Neural cell (in vitro differentiated cells): ENCODE measurements at regions not wholly inside any gene's neighbourhood (a gene's known extent, or its start where the extent isn't known, plus 50 kb on each side); places are given as distances from the start of the nearest gene placed in this dataset.

Experiments
- H2AFZ ChIP-seq: fragments of 200-600, 300-800 bp; sonication (generic), shearing (Covaris generic); 2 replicates; pipeline ENCODE4 v1.6.0; 2014; ENCODE audit warnings: low read depth, mild to moderate bottlenecking, antibody characterized with exemption, low read length, moderate library complexity
- H3F3A ChIP-seq: fragments of 200-600 bp; shearing (Covaris generic); 2 replicates; pipeline ENCODE4 v1.6.1; 2016; ENCODE audit warnings: mild to moderate bottlenecking, moderate library complexity, mixed read lengths, antibody characterized with exemption, low read length; ENCODE audit not compliant: insufficient read depth, poor library complexity, severe bottlenecking
- H3K27ac ChIP-seq: fragments of 200-600, 300-800 bp; sonication (generic), shearing (Covaris generic); 2 replicates; pipeline ENCODE4 v1.5.1; 2014; ENCODE audit warnings: mild to moderate bottlenecking, low read length, moderate library complexity
- H3K27me3 ChIP-seq: fragments of 300-800, 200-600 bp; sonication (generic), shearing (Covaris generic); 2 replicates; pipeline ENCODE4 v1.6.0; 2014; ENCODE audit warnings: mild to moderate bottlenecking, low read depth, low read length, moderate library complexity; ENCODE audit not compliant: insufficient read depth
- H3K36me3 ChIP-seq: fragments of 300-800, 200-600 bp; sonication (generic), shearing (Covaris generic); 2 replicates; pipeline ENCODE4 v1.5.1; 2014; ENCODE audit warnings: mild to moderate bottlenecking, antibody characterized with exemption, low read length, moderate library complexity; ENCODE audit not compliant: insufficient read depth
- H3K4me2 ChIP-seq: fragments of 300-800, 200-600 bp; sonication (generic), shearing (Covaris generic); 2 replicates; pipeline ENCODE4 v1.6.0; 2014; ENCODE audit warnings: mild to moderate bottlenecking, low read length
- H3K4me3 ChIP-seq: fragments of 300-800, 200-600 bp; sonication (generic), shearing (Covaris generic); 2 replicates; pipeline ENCODE4 v1.5.1; 2014; ENCODE audit warnings: mild to moderate bottlenecking, low read length, moderate library complexity
- H3K79me2 ChIP-seq: fragments of 200-600 bp; shearing (Covaris generic); replicated peaks from 2 replicates; pipeline ENCODE4 v1.6.0; 2014; ENCODE audit warnings: mild to moderate bottlenecking, low read length, moderate library complexity; ENCODE audit not compliant: insufficient read depth
- H3K9ac ChIP-seq: fragments of 300-800, 200-600 bp; sonication (generic), shearing (Covaris generic); 2 replicates; pipeline ENCODE4 v1.6.1; 2016; ENCODE audit warnings: mild to moderate bottlenecking, low read length, mixed read lengths
- H3K9me2 ChIP-seq: fragments of 200-600 bp; shearing (Covaris generic); 2 replicates; pipeline ENCODE4 v1.6.1; 2016; ENCODE audit warnings: mild to moderate bottlenecking, low read length, mixed read lengths; ENCODE audit not compliant: insufficient read depth
- H3K9me3 ChIP-seq: fragments of 200-600, 300-800 bp; sonication (generic), shearing (Covaris generic); 2 replicates; pipeline ENCODE4 v1.6.1; 2016; ENCODE audit warnings: mild to moderate bottlenecking, mixed run types, low read length, moderate library complexity, mixed read lengths
- H4K20me1 ChIP-seq: fragments of 200-600 bp; shearing (Covaris generic); 2 replicates; pipeline ENCODE4 v1.6.1; 2016; ENCODE audit warnings: mild to moderate bottlenecking, mixed run types; ENCODE audit not compliant: insufficient read depth
- CTCF ChIP-seq: fragments of 450-650 bp; IDR thresholded peaks from 2 replicates; pipeline ENCODE4 v1.5.1; 2014; ENCODE audit warnings: antibody characterized with exemption, mild to moderate bottlenecking, moderate library complexity; ENCODE audit not compliant: poor library complexity, severe bottlenecking
- EP300 ChIP-seq: fragments of 450-650 bp; conservative IDR thresholded peaks from 2 replicates; pipeline ENCODE4 v1.6.1; 2014; ENCODE audit warnings: antibody characterized with exemption, mild to moderate bottlenecking, moderate library complexity; ENCODE audit not compliant: poor library complexity, severe bottlenecking
- EZH2 ChIP-seq: fragments of 200-600, 300-800 bp; shearing (Covaris generic), sonication (generic); IDR thresholded peaks from 2 replicates; pipeline ENCODE4 v1.6.1; 2014; ENCODE audit warnings: antibody characterized with exemption, low read length, borderline replicate concordance, mild to moderate bottlenecking; ENCODE audit not compliant: insufficient read depth, poor library complexity, severe bottlenecking
- MXI1 ChIP-seq: fragments of 450-650 bp; conservative IDR thresholded peaks from 2 replicates; pipeline ENCODE4 v1.6.1; 2014; ENCODE audit warnings: antibody characterized with exemption, mild to moderate bottlenecking; ENCODE audit not compliant: poor library complexity, severe bottlenecking
- POLR2AphosphoS5 ChIP-seq: IDR thresholded peaks from 2 replicates; pipeline ENCODE4 v1.6.1; 2012
- RAD21 ChIP-seq: fragments of 450-650 bp; conservative IDR thresholded peaks from 2 replicates; pipeline ENCODE4 v1.6.1; 2014; ENCODE audit warnings: antibody characterized with exemption, mild to moderate bottlenecking, moderate library complexity
- REST ChIP-seq: IDR thresholded peaks from 2 replicates; pipeline ENCODE4 v1.6.1; 2012; ENCODE audit warnings: borderline replicate concordance
- SMC3 ChIP-seq: fragments of 450-650 bp; conservative IDR thresholded peaks from 2 replicates; pipeline ENCODE4 v1.6.1; 2014; ENCODE audit warnings: antibody characterized with exemption, mild to moderate bottlenecking, moderate library complexity; ENCODE audit not compliant: poor library complexity
- TAF1 ChIP-seq: IDR thresholded peaks from 2 replicates; pipeline ENCODE4 v1.6.1; 2012; ENCODE audit warnings: low read depth

GRCh38 chr3:184480831-184481230, 80.8 kb upstream of the EPHB3 start:
- Histone ChIP-seq H3K9me2 (no peaks in the 10 kb centered on the region), H3K36me3 (no peaks in the 10 kb centered on the region), H4K20me1 (no peaks in the 10 kb centered on the region), H3K27me3 (no peaks in the 10 kb centered on the region), H3K9ac (no peak overlapping the region), H3K79me2 (no peaks in the 10 kb centered on the region), H3K9me3 (no peaks in the 10 kb centered on the region), H3F3A (no peaks in the 10 kb centered on the region), H3K4me3 (no peak overlapping the region), H3K27ac (no peak overlapping the region), H3K4me2 (no peak overlapping the region), H2AFZ (no peak overlapping the region)
- no peak for TF ChIP-seq TAF1
- no peak for TF ChIP-seq SMC3
- no peak for TF ChIP-seq MXI1
- no peak for TF ChIP-seq EP300
- TF ChIP-seq POLR2AphosphoS5 = no peak
- no peak for TF ChIP-seq RAD21
- no peak for TF ChIP-seq REST
- no peak for TF ChIP-seq CTCF
- no peak for TF ChIP-seq EZH2

GRCh38 chr3:184481984-184482671, 79.5 kb upstream of the EPHB3 start:
- Histone ChIP-seq H3K9ac (no peak overlapping the region), H3K4me3 (no peak overlapping the region), H3K36me3 (no peaks in the 10 kb centered on the region), H3K4me2 (no peak overlapping the region), H3K9me3 (no peaks in the 10 kb centered on the region), H4K20me1 (no peaks in the 10 kb centered on the region), H3K79me2 (no peaks in the 10 kb centered on the region), H3K27me3 (no peaks in the 10 kb centered on the region), H3K27ac (no peak overlapping the region), H3K9me2 (no peaks in the 10 kb centered on the region), H3F3A (no peaks in the 10 kb centered on the region), H2AFZ (no peak overlapping the region)
- TF ChIP-seq MXI1 (no peak), EP300 (no peak), POLR2AphosphoS5 (no peak), EZH2 (no peak), SMC3 (no peak), RAD21 (no peak), TAF1 (no peak), REST (no peak), CTCF (no peak)
